IMR-90 (cell line): ENCODE measurements at regions not wholly inside any gene's neighbourhood (a gene's known extent, or its start where the extent isn't known, plus 50 kb on each side); places are given as distances from the start of the nearest gene placed in this dataset.

ENCODE experiments used
- ATAC-seq: fragments of 200-7000 bp; cut with Tn5 transposase; 2 replicates; pipeline ENCODE4 v1.9.1; 2020; ENCODE audit warnings: low read depth, mild to moderate bottlenecking, moderate library complexity
- BruUV-seq: library from RNA; stranded (reverse); fragments of 400-500 nt; replicated peaks from 2 replicates; lab custom pipeline; 2021; lab: Mats Ljungman, UMichigan
- CTCF ChIA-PET: fragments of 300-600 bp; formaldehyde crosslinking; extraction: SDS; loops from one replicate; lab custom pipeline; 2021; ENCODE audit warnings: antibody characterized with exemption; lab: Yijun Ruan, JAX
- POLR2A ChIA-PET: fragments of 300-600 bp; sonication (Branson Sonifier 250); formaldehyde crosslinking; loops from one replicate; lab custom pipeline; 2022; ENCODE audit warnings: antibody characterized with exemption; ENCODE audit not compliant: unreplicated experiment; lab: Charles Lee
- DNase-seq: peaks from one replicate; pipeline ENCODE4 v3.0.0; 2013
- H2AFZ ChIP-seq: replicated peaks from 2 replicates; pipeline ENCODE3; 2013; ENCODE audit warnings: low read length, mild to moderate bottlenecking; ENCODE audit not compliant: poor library complexity
- H2AK5ac ChIP-seq: 2 replicates; pipeline ENCODE4 v1.6.1; 2013; ENCODE audit warnings: low read depth, low read length, inconsistent platforms
- H2AK9ac ChIP-seq: replicated peaks from 2 replicates; pipeline ENCODE3; 2013; ENCODE audit warnings: mild to moderate bottlenecking, low read depth, low read length, moderate library complexity; ENCODE audit not compliant: poor library complexity
- H2BK120ac ChIP-seq: 2 replicates; pipeline ENCODE4 v1.6.1; 2013; ENCODE audit warnings: low read depth, low read length, inconsistent platforms
- H2BK15ac ChIP-seq: 3 replicates; pipeline ENCODE4 v1.6.1; 2013; ENCODE audit warnings: low read depth, low read length, inconsistent platforms
- H2BK20ac ChIP-seq: 2 replicates; pipeline ENCODE4 v1.6.1; 2013; ENCODE audit warnings: low read depth, mild to moderate bottlenecking, inconsistent platforms, low read length, moderate library complexity
- H2BK5ac ChIP-seq: 2 replicates; pipeline ENCODE4 v1.6.1; 2013; ENCODE audit warnings: mild to moderate bottlenecking, low read depth, low read length, inconsistent platforms; ENCODE audit not compliant: poor library complexity, severe bottlenecking
- H3K14ac ChIP-seq: replicated peaks from 2 replicates; pipeline ENCODE4 v1.6.1; 2013; ENCODE audit warnings: low read depth, low read length, inconsistent platforms
- H3K18ac ChIP-seq: 2 replicates; pipeline ENCODE4 v1.6.1; 2013; ENCODE audit warnings: low read depth, low read length, control low read depth
- H3K23ac ChIP-seq: 2 replicates; pipeline ENCODE4 v1.6.1; 2013; ENCODE audit warnings: low read depth, low read length, inconsistent platforms
- H3K27ac ChIP-seq: 2 replicates; pipeline ENCODE4 v1.5.1; 2013; ENCODE audit warnings: mild to moderate bottlenecking, control low read depth, low read length; ENCODE audit not compliant: insufficient read depth
- H3K27me3 ChIP-seq: 2 replicates; pipeline ENCODE4 v1.6.1; 2013; ENCODE audit warnings: low read length; ENCODE audit not compliant: control insufficient read depth, insufficient read depth
- H3K36me3 ChIP-seq: 2 replicates; pipeline ENCODE4 v1.6.1; 2013; ENCODE audit warnings: low read length, mixed read lengths; ENCODE audit not compliant: control insufficient read depth, insufficient read depth
- H3K4ac ChIP-seq: 2 replicates; pipeline ENCODE4 v1.6.1; 2013; ENCODE audit warnings: low read depth, low read length, inconsistent platforms
- H3K4me1 ChIP-seq: 2 replicates; pipeline ENCODE4 v1.6.1; 2013; ENCODE audit warnings: low read length, mixed read lengths; ENCODE audit not compliant: control insufficient read depth, insufficient read depth
- H3K4me2 ChIP-seq: 2 replicates; pipeline ENCODE4 v1.6.1; 2013; ENCODE audit warnings: low read depth, mild to moderate bottlenecking, control low read depth, low read length, moderate library complexity
- H3K4me3 ChIP-seq: 2 replicates; pipeline ENCODE4 v1.5.1; 2013; ENCODE audit warnings: low read depth, mild to moderate bottlenecking, control low read depth, low read length, moderate library complexity; ENCODE audit not compliant: insufficient read depth
- H3K56ac ChIP-seq: 2 replicates; pipeline ENCODE4 v1.6.1; 2013; ENCODE audit warnings: low read length, inconsistent platforms; ENCODE audit not compliant: insufficient read depth; ENCODE audit errors: extremely low read depth
- H3K79me1 ChIP-seq, 2 experiments: 2 replicates each; pipeline ENCODE4 v1.6.1; 2013; ENCODE audit warnings: low read length in 2 of 2, inconsistent platforms in 1 of 2, low read depth in 1 of 2
- H3K9ac ChIP-seq: 2 replicates; pipeline ENCODE4 v1.6.1; 2013; ENCODE audit warnings: low read depth, low read length, control low read depth
- H3K9me1 ChIP-seq: 2 replicates; pipeline ENCODE4 v1.6.1; 2013; ENCODE audit warnings: low read length, inconsistent platforms; ENCODE audit not compliant: insufficient read depth
- H3K9me3 ChIP-seq: 2 replicates; pipeline ENCODE4 v1.6.1; 2013; ENCODE audit warnings: low read length; ENCODE audit not compliant: control insufficient read depth, insufficient read depth
- H4K20me1 ChIP-seq: 2 replicates; pipeline ENCODE4 v1.6.1; 2013; ENCODE audit warnings: low read length, inconsistent platforms; ENCODE audit not compliant: insufficient read depth
- H4K5ac ChIP-seq: 2 replicates; pipeline ENCODE4 v1.6.1; 2013; ENCODE audit warnings: mild to moderate bottlenecking, low read depth, low read length, control low read depth
- H4K8ac ChIP-seq, 2 experiments: 2 replicates each; pipeline ENCODE4 v1.6.1; 2013; ENCODE audit warnings: low read depth in 2 of 2, low read length in 2 of 2, control low read depth in 1 of 2, inconsistent platforms in 1 of 2
- H4K91ac ChIP-seq: 2 replicates; pipeline ENCODE4 v1.6.1; 2013; ENCODE audit warnings: low read depth, low read length, inconsistent platforms; ENCODE audit not compliant: insufficient read depth
- CEBPB ChIP-seq: IDR thresholded peaks from 2 replicates; pipeline ENCODE4 v1.6.1; 2012; ENCODE audit warnings: low read depth, low read length, improper control_type of control experiment
- CHD1 ChIP-seq: IDR thresholded peaks from 2 replicates; pipeline ENCODE4 v1.6.1; 2012; ENCODE audit warnings: low read depth, low read length, improper control_type of control experiment
- CTCF ChIP-seq: conservative IDR thresholded peaks from 2 replicates; pipeline ENCODE4 v1.5.1; 2012; ENCODE audit warnings: mild to moderate bottlenecking, low read depth, low read length, improper control_type of control experiment
- FOS ChIP-seq: fragments of 150-350 bp; IDR thresholded peaks from 2 replicates; pipeline ENCODE4 v1.6.1; 2016; ENCODE audit warnings: low read depth, low read length
- MAFK ChIP-seq: IDR thresholded peaks from 2 replicates; pipeline ENCODE4 v1.6.1; 2012; ENCODE audit warnings: low read depth, low read length, improper control_type of control experiment
- MAZ ChIP-seq: IDR thresholded peaks from 2 replicates; pipeline ENCODE4 v1.6.1; 2012; ENCODE audit warnings: low read depth, mild to moderate bottlenecking, low read length, improper control_type of control experiment, moderate library complexity, borderline replicate concordance
- NFE2L2 ChIP-seq: fragments of 150-350 bp; IDR thresholded peaks from 2 replicates; pipeline ENCODE4 v1.6.1; 2016; ENCODE audit warnings: low read depth, mild to moderate bottlenecking, low read length
- RAD21 ChIP-seq: IDR thresholded peaks from 2 replicates; pipeline ENCODE4 v1.6.1; 2012; ENCODE audit warnings: low read length, improper control_type of control experiment
- RFX5 ChIP-seq: IDR thresholded peaks from 2 replicates; pipeline ENCODE4 v1.8.0; 2012; ENCODE audit warnings: low read depth, mild to moderate bottlenecking, low read length, moderate library complexity
- SMC3 ChIP-seq: fragments of 150-350 bp; IDR thresholded peaks from 2 replicates; pipeline ENCODE4 v1.6.1; 2016; ENCODE audit warnings: low read depth, mild to moderate bottlenecking, antibody characterized with exemption, low read length, moderate library complexity
- WGBS, 2 experiments: methylation state at CpG; one replicate each; pipeline versions ENCODE4 v1.1.5 to v1.1.7; 2013; ENCODE audit warnings: missing lambda C conversion rate in 2 of 2; ENCODE audit not compliant: insufficient read length in 1 of 2; ENCODE audit errors: extremely low coverage in 2 of 2; 5-methylcytosine and 5-hydroxymethylcytosine counted together
- dilution Hi-C: fragments of 300-500 bp; cut with HindIII; formaldehyde crosslinking; loops from one replicate; pipeline ENCODE4 v1.14.3; 2018; ENCODE audit warnings: low sequenced_read_pairs; ENCODE audit not compliant: unreplicated experiment
- in situ Hi-C: fragments of 300-500 bp; cut with MboI; formaldehyde crosslinking; loops from 3 replicates; pipeline ENCODE4 v1.14.3; 2019; ENCODE audit warnings: low sequenced_read_pairs, inconsistent platforms, mixed read lengths
- intact Hi-C: fragments of 100-400 bp; cut with micrococcal nuclease; formaldehyde crosslinking; loops from 2 replicates; pipeline ENCODE4 v1.10.0; 2022
- TF ChIP-seq, protein P1 (sequence below): fragments of 150-350 bp; IDR thresholded peaks from 2 replicates; pipeline ENCODE4 v1.6.1; 2017; ENCODE audit warnings: mild to moderate bottlenecking, antibody characterized with exemption, low read length, low read depth
- TF ChIP-seq, protein P2 (sequence below): fragments of 150-350 bp; IDR thresholded peaks from 2 replicates; pipeline ENCODE4 v1.6.1; 2016; ENCODE audit warnings: low read depth, mild to moderate bottlenecking, low read length, moderate library complexity, borderline replicate concordance

DNA sequence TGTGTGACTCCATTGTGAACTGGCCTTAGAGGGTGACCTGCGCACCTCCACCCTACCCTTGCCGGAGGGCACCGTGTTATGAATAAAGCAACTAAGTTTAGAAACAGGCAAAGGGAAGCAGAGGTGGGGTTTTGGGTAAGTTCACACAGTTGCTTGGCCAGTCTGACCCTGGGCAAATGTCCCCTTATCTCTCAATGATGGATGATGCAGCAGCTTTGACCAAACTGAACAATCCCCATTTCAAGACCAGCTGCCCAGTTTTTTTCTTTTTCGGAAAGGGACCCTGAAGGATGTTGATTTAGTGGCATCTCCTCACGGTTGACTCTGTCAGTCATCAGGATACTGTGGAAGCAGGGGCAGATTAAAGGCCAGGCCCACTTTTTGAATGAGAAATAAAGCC is 68.7 kb upstream of the PRDM1 start:
- Histone ChIP-seq H3K79me1 (no peaks in the 10 kb centered on the region), H3K4me1 (no peaks in the 10 kb centered on the region), H4K5ac (no peak overlapping the region), H2AK5ac (no peak overlapping the region), H3K14ac (no peak overlapping the region), H3K4me3 (no peak overlapping the region), H2BK120ac (no peak overlapping the region), H3K4me2 (no peak overlapping the region), H4K91ac (no peak overlapping the region; the same call in 1 of the 2 replicates), H3K9me3 (no peaks in the 10 kb centered on the region), H2BK5ac (no peak overlapping the region), H4K20me1 (no peaks in the 10 kb centered on the region), H3K23ac (no peak overlapping the region), H2BK15ac (no peak overlapping the region), H3K27ac (no peak overlapping the region), H3K36me3 (no peaks in the 10 kb centered on the region), H3K27me3 (no peaks in the 10 kb centered on the region), H2AFZ (peak overlapping the region; percentile 13), H4K8ac (no peak overlapping the region), H3K18ac (no peak overlapping the region), H3K4ac (no peak overlapping the region), H3K56ac (no peak overlapping the region), H2AK9ac (no peak overlapping the region), H2BK20ac (no peak overlapping the region), H3K9ac (no peak overlapping the region), H3K9me1 (no peaks in the 10 kb centered on the region)
- POLR2A ChIA-PET, result no interaction called here
- TF ChIP-seq FOS (no peak), CHD1 (no peak), NFE2L2 (no peak), SMC3 (no peak), RFX5 (no peak), CEBPB (no peak), MAFK (no peak), CTCF (no peak), RAD21 (no peak), MAZ (no peak)
- TF ChIP-seq, protein P1, sequence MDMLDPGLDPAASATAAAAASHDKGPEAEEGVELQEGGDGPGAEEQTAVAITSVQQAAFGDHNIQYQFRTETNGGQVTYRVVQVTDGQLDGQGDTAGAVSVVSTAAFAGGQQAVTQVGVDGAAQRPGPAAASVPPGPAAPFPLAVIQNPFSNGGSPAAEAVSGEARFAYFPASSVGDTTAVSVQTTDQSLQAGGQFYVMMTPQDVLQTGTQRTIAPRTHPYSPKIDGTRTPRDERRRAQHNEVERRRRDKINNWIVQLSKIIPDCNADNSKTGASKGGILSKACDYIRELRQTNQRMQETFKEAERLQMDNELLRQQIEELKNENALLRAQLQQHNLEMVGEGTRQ, result no peak
- TF ChIP-seq, protein P2, sequence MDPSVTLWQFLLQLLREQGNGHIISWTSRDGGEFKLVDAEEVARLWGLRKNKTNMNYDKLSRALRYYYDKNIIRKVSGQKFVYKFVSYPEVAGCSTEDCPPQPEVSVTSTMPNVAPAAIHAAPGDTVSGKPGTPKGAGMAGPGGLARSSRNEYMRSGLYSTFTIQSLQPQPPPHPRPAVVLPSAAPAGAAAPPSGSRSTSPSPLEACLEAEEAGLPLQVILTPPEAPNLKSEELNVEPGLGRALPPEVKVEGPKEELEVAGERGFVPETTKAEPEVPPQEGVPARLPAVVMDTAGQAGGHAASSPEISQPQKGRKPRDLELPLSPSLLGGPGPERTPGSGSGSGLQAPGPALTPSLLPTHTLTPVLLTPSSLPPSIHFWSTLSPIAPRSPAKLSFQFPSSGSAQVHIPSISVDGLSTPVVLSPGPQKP, result no peak
- intact Hi-C loops (no loop called here), in situ Hi-C loops (no loop called here), dilution Hi-C loops (no loop called here)
- ATAC-seq, result no peak
- no TSS peak for BruUV-seq
- no peak for DNase-seq
- CTCF ChIA-PET, result no interaction called here
- WGBS, 2 experiments, result no CpG with 5 or more reads among the region's 5 CpGs
